Epithelial cell of proximal tubule (primary cell): ENCODE measurements at regions not wholly inside any gene's neighbourhood (a gene's known extent, or its start where the extent isn't known, plus 50 kb on each side); places are given as distances from the start of the nearest gene placed in this dataset.

ENCODE experiments used
- DNase-seq: peaks from one replicate; pipeline ENCODE4 v3.0.0-alpha.2; 2011; ENCODE audit warnings: low read depth
- H3K4me3 ChIP-seq: 2 replicates; pipeline ENCODE4 v1.5.1; 2011; ENCODE audit warnings: low read depth, mild to moderate bottlenecking, low read length
- TF ChIP-seq, protein P1 (sequence below): conservative IDR thresholded peaks from 2 replicates; pipeline ENCODE4 v1.5.1; 2012; ENCODE audit warnings: low read depth, mild to moderate bottlenecking, low read length

DNA sequence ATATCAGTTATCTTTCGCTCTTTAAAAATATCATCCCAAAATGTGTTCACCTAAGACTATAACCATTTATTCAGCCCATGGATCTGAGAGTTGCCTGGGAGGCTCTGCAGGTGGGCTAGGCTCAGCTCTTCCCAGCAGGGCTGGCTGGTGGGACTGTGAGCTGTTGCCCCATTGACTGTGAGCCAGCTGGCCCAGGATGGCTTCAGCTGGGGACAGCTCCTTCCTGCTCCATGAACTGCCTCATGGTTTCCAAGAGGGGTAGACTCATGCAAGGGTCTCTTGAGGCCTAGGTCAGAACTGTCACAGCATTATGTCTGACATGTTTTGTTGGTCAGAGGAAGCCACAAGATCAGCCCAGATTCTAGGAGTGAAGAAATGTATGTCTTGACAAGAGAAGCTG is 114.1 kb upstream of the E2F7 start:
- no peak overlapping the region for H3K4me3 ChIP-seq
- TF ChIP-seq, protein P1, sequence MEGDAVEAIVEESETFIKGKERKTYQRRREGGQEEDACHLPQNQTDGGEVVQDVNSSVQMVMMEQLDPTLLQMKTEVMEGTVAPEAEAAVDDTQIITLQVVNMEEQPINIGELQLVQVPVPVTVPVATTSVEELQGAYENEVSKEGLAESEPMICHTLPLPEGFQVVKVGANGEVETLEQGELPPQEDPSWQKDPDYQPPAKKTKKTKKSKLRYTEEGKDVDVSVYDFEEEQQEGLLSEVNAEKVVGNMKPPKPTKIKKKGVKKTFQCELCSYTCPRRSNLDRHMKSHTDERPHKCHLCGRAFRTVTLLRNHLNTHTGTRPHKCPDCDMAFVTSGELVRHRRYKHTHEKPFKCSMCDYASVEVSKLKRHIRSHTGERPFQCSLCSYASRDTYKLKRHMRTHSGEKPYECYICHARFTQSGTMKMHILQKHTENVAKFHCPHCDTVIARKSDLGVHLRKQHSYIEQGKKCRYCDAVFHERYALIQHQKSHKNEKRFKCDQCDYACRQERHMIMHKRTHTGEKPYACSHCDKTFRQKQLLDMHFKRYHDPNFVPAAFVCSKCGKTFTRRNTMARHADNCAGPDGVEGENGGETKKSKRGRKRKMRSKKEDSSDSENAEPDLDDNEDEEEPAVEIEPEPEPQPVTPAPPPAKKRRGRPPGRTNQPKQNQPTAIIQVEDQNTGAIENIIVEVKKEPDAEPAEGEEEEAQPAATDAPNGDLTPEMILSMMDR = no peak
- DNase-seq = no peak

DNA sequence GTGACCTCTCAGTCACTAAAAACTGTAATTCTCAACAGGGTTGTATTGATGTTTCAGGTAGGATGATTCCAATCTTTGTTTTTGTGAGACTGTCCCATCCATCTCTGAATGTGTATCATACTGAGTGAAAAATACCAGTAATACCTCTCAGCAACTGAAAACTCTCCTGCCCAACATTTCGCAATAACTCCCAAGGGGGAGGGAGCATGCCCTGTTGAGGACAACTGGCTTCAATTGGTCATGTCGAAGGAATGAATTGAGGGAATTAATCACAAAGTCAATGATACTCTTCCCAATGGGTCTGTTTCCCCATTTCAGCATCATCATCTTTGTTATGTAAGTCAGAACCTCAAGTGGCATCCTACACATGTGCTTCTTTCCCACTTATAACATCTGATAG is 102.4 kb upstream of the E2F7 start:
- DNase-seq = no peak
- H3K4me3 ChIP-seq = no peak overlapping the region
- TF ChIP-seq, protein P1 = no peak

DNA sequence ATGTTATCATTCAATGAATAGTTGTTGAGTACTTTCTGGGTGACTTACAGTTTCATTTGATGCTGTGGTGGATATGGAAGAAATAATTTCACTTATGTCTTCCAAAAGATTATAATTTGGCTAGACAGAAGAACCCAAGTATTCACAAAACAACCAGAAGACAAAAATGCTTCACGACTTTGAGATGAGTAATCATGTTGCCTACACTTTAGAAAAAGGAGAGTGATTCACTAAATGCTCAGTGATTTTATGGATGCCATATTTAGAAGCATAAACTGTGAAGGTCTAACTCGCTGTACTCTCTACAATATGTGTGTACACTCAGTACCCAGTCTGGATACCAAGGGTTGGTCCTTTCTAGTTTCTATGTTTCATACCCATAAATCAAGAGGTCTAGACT is 101.3 kb upstream of the E2F7 start:
- no peak overlapping the region for H3K4me3 ChIP-seq
- no peak for DNase-seq
- TF ChIP-seq, protein P1 = no peak

DNA sequence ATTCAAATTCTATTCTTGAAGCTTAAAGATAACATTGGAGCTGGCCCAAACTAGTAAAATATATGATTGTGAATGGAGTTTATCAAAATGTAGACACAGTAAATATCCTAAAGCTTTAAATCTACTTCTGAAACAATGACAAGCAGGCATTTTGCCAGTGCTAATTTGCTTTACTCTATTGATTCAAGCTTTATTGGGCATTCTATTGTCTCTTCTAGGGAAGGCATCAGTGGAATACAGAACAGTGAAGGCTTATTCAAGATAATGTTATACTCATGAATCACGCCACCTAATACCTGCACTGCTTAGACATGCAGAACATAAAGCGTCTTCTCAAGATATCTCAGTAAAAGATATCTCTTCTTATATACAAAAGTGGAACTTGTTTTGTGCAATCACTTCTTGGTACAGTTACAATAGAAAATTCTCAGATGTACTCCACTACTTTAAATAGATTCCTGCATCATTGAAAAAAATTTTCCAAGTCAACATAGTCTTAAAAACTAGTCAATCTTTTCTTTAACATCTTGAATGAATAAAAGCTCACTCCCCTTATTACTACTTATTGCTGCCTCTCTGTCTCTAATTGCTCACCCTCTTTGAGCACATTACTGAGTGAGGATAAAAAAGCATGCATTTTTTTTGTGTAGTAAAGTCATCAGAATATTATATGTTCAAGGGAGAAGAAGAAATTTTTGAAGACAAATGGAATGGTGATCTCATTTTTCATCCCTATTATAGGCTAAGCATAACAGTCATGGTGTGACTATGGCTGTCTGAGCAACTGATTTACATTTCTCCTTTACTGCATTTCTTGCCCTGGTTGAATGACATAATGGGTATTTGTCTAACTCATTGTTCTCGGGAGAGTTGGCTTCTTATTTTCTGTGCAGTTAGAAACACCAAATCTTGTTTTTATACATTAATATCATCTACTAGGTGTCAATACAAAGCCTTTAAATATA is 98.0 kb upstream of the E2F7 start:
- DNase-seq = no peak
- no peak overlapping the region for H3K4me3 ChIP-seq
- TF ChIP-seq, protein P1 = no peak

DNA sequence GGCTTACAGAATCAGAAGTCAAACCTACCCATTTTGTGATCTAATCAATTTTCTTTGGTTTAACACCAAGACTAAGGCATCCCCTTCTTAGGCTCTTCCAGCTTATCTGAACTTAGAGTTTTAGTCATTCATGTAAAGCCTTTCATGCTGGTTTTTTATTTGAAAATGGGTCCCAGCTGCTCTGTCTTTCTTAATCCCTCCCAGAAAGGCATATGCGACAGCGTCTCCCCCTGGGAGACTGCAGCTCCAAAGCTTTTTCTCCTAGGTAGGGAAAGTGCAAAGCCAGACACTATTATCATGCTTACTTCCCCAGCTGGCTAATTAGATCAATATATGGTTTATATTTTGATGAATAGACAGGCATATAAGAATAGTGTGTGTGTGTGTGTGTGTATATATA is 96.6 kb upstream of the E2F7 start:
- no peak for DNase-seq
- TF ChIP-seq, protein P1 = no peak
- no peak overlapping the region for H3K4me3 ChIP-seq

DNA sequence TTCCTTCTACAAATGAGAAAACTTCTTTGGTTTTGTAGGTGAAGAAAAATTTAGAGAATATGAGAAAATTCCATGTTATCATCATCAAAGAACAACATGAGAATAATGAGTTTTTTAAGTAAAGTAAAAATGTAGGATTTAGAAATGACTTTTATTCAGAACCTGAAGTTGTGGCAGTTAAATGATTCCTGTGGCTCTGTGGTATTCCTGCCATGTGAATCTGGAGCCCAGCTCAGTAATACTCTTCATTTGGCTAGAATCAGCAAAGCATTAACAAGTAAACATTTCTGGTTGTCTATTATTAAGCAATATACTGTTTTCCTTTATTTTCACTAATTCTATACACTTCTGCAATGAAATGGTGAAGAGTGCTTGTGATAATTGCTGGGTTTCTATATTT is 95.6 kb upstream of the E2F7 start:
- no peak overlapping the region for H3K4me3 ChIP-seq
- TF ChIP-seq, protein P1 = no peak
- DNase-seq = no peak

DNA sequence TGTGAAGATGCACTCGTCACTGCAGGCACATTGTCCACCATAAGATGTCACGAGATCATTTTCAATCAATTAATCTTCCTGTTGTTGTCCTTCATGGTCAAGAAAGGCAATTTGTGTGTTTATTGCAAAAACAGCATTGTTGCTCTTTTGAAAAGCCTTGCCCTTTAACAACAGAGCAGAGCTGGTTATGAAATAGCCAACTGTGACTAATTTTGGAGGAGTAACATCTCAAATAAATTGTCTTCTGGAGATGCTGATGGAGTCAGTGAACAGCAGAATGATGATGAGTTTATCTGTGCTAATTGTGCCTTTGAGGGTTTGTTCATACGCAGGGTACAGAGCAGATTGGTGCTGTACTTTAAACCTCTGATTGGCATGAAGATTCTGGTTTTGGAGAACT is 88.3 kb upstream of the E2F7 start:
- TF ChIP-seq, protein P1 = no peak
- no peak for DNase-seq
- H3K4me3 ChIP-seq = no peak overlapping the region
